ENCODE measurements at regions not wholly inside any gene's neighbourhood (a gene's known extent, or its start where the extent isn't known, plus 50 kb on each side); places are given as distances from the start of the nearest gene placed in this dataset.
"Not testable (repeated sequence)": the region's sequence is repeated elsewhere in the genome, so short reads cannot be mapped to it uniquely, and the experiment has no call there.

- not testable (repeated sequence) for DNase-seq
Measured at GRCh38 chr2:132220589-132220988, 58.8 kb upstream of the ANKRD30BL start.

GRCh38 chr2:132221886-132222285, 60.1 kb upstream of the ANKRD30BL start:
- not testable (repeated sequence) for DNase-seq

GRCh38 chr2:132252191-132252893, 90.6 kb upstream of the ANKRD30BL start:
- no peak for DNase-seq

- DNase-seq = no peak
Measured at GRCh38 chr2:132252894-132253264, 91.1 kb upstream of the ANKRD30BL start.

- no peak for DNase-seq
Measured at GRCh38 chr2:132253496-132254305, 91.9 kb upstream of the ANKRD30BL start.

GRCh38 chr2:132254306-132254919, 92.7 kb upstream of the ANKRD30BL start:
- DNase-seq = not testable (repeated sequence)

- no peak for DNase-seq
Measured at GRCh38 chr2:132255714-132256113, 94.0 kb upstream of the ANKRD30BL start.

- DNase-seq = no peak
Measured at GRCh38 chr2:132256251-132256902, 94.6 kb upstream of the ANKRD30BL start.

- not testable (repeated sequence) for DNase-seq
Measured at GRCh38 chr2:132256903-132257300, 95.2 kb upstream of the ANKRD30BL start.

- DNase-seq = not testable (repeated sequence)
Measured at GRCh38 chr2:132257301-132258171, 95.8 kb upstream of the ANKRD30BL start.

GRCh38 chr2:132259276-132259675, 97.5 kb upstream of the ANKRD30BL start:
- DNase-seq = not testable (repeated sequence)

GRCh38 chr2:132265595-132265994, 103.8 kb upstream of the ANKRD30BL start:
- DNase-seq = not testable (repeated sequence)

- no peak for DNase-seq
Measured at GRCh38 chr2:132267105-132267497, 105.3 kb upstream of the ANKRD30BL start.

- peak; percentile 36 for DNase-seq
Measured at GRCh38 chr2:132267498-132268283, 105.9 kb upstream of the ANKRD30BL start.

GRCh38 chr2:132268284-132268976, 106.7 kb upstream of the ANKRD30BL start:
- peak; percentile 88 for DNase-seq

GRCh38 chr2:132268977-132269523, 107.3 kb upstream of the ANKRD30BL start:
- no peak for DNase-seq

- no peak for DNase-seq
Measured at GRCh38 chr2:132270255-132270654, 108.5 kb upstream of the ANKRD30BL start.

GRCh38 chr2:132270981-132271546, 109.3 kb upstream of the ANKRD30BL start:
- DNase-seq = no peak

GRCh38 chr2:132271794-132272193, 110.0 kb upstream of the ANKRD30BL start:
- DNase-seq = not testable (repeated sequence)
